K562 (cell line): ENCODE measurements at regions not wholly inside any gene's neighbourhood (a gene's known extent, or its start where the extent isn't known, plus 50 kb on each side); places are given as distances from the start of the nearest gene placed in this dataset.

ENCODE experiments used
- ATAC-seq: fragments of 200-7000 bp; cut with Tn5 transposase; 3 replicates; pipeline ENCODE4 v1.9.1; 2020; ENCODE audit warnings: moderate library complexity
- BruUV-seq: library from RNA; stranded (reverse); fragments of 400-500 nt; replicated peaks from 2 replicates; lab custom pipeline; 2021; lab: Mats Ljungman, UMichigan
- CTCF ChIA-PET: fragments of 300-600 bp; formaldehyde crosslinking; extraction: SDS; loops from one replicate; lab custom pipeline; 2021; ENCODE audit warnings: low intra/inter-chr PET ratio; lab: Yijun Ruan, JAX
- POLR2A ChIA-PET: fragments of 300-600, 350-650 bp; sonication (Branson Sonifier 250); formaldehyde crosslinking; extraction: SDS; loops from one replicate; lab custom pipeline; 2021; ENCODE audit warnings: antibody characterized with exemption, inconsistent platforms; lab: Yijun Ruan, JAX
- DNase-seq, 4 experiments: peaks; one replicate each; pipeline versions ENCODE4 v3.0.0 to v3.0.0-alpha.2; 2011 to 2018; ENCODE audit warnings: low spot score in 3 of 4, mixed read lengths in 3 of 4; ENCODE audit errors: extremely low read depth in 1 of 4
- FAIRE-seq: peaks from 2 replicates; lab custom pipeline; 2011; peaks lifted over from hg19 to GRCh38; lab: Jason Lieb, UNC
- H2AFZ ChIP-seq: 2 replicates; pipeline ENCODE4 v1.6.0; 2011; ENCODE audit warnings: low read depth, low read length, control low read depth, inconsistent platforms
- H3K27ac ChIP-seq: fragments of 200-600 bp; 3 replicates; pipeline ENCODE4 v1.8.0; 2011; ENCODE audit warnings: low read depth, mild to moderate bottlenecking, control low read depth, inconsistent platforms, low read length, moderate library complexity, mixed read lengths; ENCODE audit errors: extremely low read depth
- H3K27me3 ChIP-seq, 2 experiments: fragments of 300-600 bp in 1 of 2; 2 replicates in 1 of 2; 3 replicates in 1 of 2; pipeline versions ENCODE4 v1.6.0 to v1.8.0; 2011; ENCODE audit warnings: inconsistent platforms in 2 of 2, low read length in 2 of 2, mild to moderate bottlenecking in 1 of 2, mixed read lengths in 1 of 2, moderate library complexity in 1 of 2; ENCODE audit not compliant: control insufficient read depth in 2 of 2, insufficient read depth in 2 of 2
- H3K36me3 ChIP-seq: fragments of 300-600 bp; 3 replicates; pipeline ENCODE4 v1.8.0; 2011; ENCODE audit warnings: mild to moderate bottlenecking, low read length, inconsistent platforms; ENCODE audit not compliant: control insufficient read depth, insufficient read depth
- H3K4me1 ChIP-seq, 2 experiments: fragments of 200-600 bp in 1 of 2; replicated peaks in 1 of 2; 2 replicates in 1 of 2; 3 replicates in 1 of 2; pipeline versions ENCODE4 v1.5.1 to v1.8.0; 2011; ENCODE audit warnings: inconsistent platforms in 2 of 2, low read length in 2 of 2, mild to moderate bottlenecking in 1 of 2, mixed read lengths in 1 of 2, moderate library complexity in 1 of 2; ENCODE audit not compliant: control insufficient read depth in 2 of 2, insufficient read depth in 2 of 2
- H3K4me2 ChIP-seq: 2 replicates; pipeline ENCODE4 v1.6.1; 2011; ENCODE audit warnings: low read length, control low read depth, inconsistent platforms, mixed read lengths; ENCODE audit not compliant: insufficient read depth
- H3K4me3 ChIP-seq: fragments of 200-600 bp; sonication (generic), shearing (Covaris generic); 2 replicates; pipeline ENCODE4 v1.5.1; 2016; ENCODE audit warnings: control low read depth, inconsistent platforms
- H3K79me2 ChIP-seq: fragments of 200-600 bp; 3 replicates; pipeline ENCODE4 v1.8.0; 2011; ENCODE audit warnings: low read length, inconsistent platforms; ENCODE audit not compliant: control insufficient read depth, insufficient read depth
- H3K9ac ChIP-seq, 2 experiments: 2 replicates each; pipeline versions ENCODE4 v1.6.0 to v1.6.1; 2011; ENCODE audit warnings: low read depth in 2 of 2, low read length in 2 of 2, control low read depth in 1 of 2, inconsistent platforms in 1 of 2, mild to moderate bottlenecking in 1 of 2, mixed read lengths in 1 of 2; ENCODE audit not compliant: insufficient read depth in 1 of 2
- H3K9me1 ChIP-seq: one replicate; pipeline ENCODE4 v1.6.0; 2011; ENCODE audit warnings: inconsistent platforms, mild to moderate bottlenecking, low read length, moderate library complexity; ENCODE audit not compliant: control insufficient read depth, insufficient read depth
- H3K9me3 ChIP-seq: replicated peaks from 2 replicates; pipeline ENCODE4 v1.5.1; 2011; ENCODE audit warnings: low read depth, low read length, inconsistent platforms; ENCODE audit not compliant: control insufficient read depth, insufficient read depth
- H4K20me1 ChIP-seq: replicated peaks from 2 replicates; pipeline ENCODE4 v1.6.1; 2011; ENCODE audit warnings: low read length, inconsistent platforms, mixed read lengths; ENCODE audit not compliant: control insufficient read depth, insufficient read depth
- KDM1A ChIP-seq, 2 experiments: fragments of 450-650 bp; IDR thresholded peaks; 2 replicates each; pipeline ENCODE4 v1.6.1; 2016; ENCODE audit warnings: mild to moderate bottlenecking in 2 of 2
- NFXL1 ChIP-seq: fragments of 450-650 bp; formaldehyde crosslinking; IDR thresholded peaks from 2 replicates; pipeline ENCODE4 v1.4.0; 2021; ENCODE audit warnings: mild to moderate bottlenecking
- WGBS: fragments of 100-300 bp; shearing (Covaris generic); methylation state at CpG from one replicate; pipeline ENCODE4 v1.1.6; 2016; ENCODE audit warnings: low coverage, mixed read lengths; ENCODE audit not compliant: insufficient coverage; ENCODE audit errors: missing lambda C conversion rate; 5-methylcytosine and 5-hydroxymethylcytosine counted together
- in situ Hi-C: fragments of 300-500 bp; cut with MboI; formaldehyde crosslinking; loops from 4 replicates; pipeline ENCODE4 v1.15.0; 2018; ENCODE audit warnings: inconsistent platforms, mixed read lengths
- intact Hi-C: fragments of 100-400 bp; cut with micrococcal nuclease; formaldehyde crosslinking; loops from 2 replicates; pipeline ENCODE4 v1.14.2; 2022
- TF ChIP-seq, protein P1 (sequence below): fragments of 450-650 bp; IDR thresholded peaks from 2 replicates; pipeline ENCODE4 v1.6.1; 2017; ENCODE audit warnings: mild to moderate bottlenecking, moderate library complexity
- TF ChIP-seq, protein P2 (sequence below): fragments of 250-450 bp; sonication (Bioruptor Pico); IDR thresholded peaks from 2 replicates; pipeline ENCODE4 v1.4.0; 2020; ENCODE audit warnings: mild to moderate bottlenecking

DNA sequence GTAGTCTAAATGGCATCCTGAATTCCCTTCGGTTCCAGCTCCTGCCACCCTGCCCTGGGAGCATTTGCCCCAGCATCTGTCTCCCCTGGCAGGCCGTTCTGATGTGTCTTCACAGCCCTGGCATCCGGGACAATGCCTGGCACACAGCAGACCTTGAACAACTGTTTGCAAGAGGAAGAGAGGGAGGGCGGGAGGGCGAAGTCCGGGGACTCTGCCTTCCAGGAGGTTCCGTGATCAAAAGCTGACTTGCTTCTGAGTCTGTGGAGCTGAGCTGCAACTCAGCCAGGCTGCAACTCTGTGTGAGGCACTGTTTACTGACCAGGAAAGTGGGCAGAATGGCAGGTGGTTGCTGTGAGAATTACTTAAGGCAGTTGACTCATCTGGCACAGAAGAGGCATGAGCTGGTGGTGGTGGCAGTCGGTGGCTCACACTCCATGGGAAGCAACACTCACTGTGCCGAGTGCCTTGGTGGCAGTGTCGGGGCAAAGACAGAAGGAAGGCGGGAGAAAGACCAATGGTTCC lies 61.1 kb upstream of the DLK1 start:
- Histone ChIP-seq H3K27ac (no peak overlapping the region), H3K9ac (peak overlapping the region in 1 of 2 experiments; percentile 50; a peak in 1 of 4 replicates), H4K20me1 (no peaks in the 10 kb centered on the region), H3K4me2 (no peak overlapping the region), H3K9me1 (no peaks in the 10 kb centered on the region), H3K4me1 (peaks cover 26 to 28% of the 10 kb centered on the region in 2 experiments), H3K36me3 (no peaks in the 10 kb centered on the region), H3K9me3 (0 out of 2 replicates have a peak, but pooled peaks cover 1% of the 10 kb centered on the region), H3K79me2 (no peaks in the 10 kb centered on the region)
- 66% methylated on average over 5 of the region's 11 CpGs for WGBS
- no peak for DNase-seq
- CTCF ChIA-PET, result no interaction called here
- intact Hi-C loops (loop anchor here (5.0 kb wide), 1 partner anchor 237 kb away; the partner anchor contains the start of gene RTL1), in situ Hi-C loops (loop anchor here (5.0 to 10.0 kb wide), 2 partner anchors 67 to 179 kb away; no protein-coding TSS in a partner anchor)
- FAIRE-seq, result no peak
- BruUV-seq, result no TSS peak
- no peak for ATAC-seq
- TF ChIP-seq, protein P1, sequence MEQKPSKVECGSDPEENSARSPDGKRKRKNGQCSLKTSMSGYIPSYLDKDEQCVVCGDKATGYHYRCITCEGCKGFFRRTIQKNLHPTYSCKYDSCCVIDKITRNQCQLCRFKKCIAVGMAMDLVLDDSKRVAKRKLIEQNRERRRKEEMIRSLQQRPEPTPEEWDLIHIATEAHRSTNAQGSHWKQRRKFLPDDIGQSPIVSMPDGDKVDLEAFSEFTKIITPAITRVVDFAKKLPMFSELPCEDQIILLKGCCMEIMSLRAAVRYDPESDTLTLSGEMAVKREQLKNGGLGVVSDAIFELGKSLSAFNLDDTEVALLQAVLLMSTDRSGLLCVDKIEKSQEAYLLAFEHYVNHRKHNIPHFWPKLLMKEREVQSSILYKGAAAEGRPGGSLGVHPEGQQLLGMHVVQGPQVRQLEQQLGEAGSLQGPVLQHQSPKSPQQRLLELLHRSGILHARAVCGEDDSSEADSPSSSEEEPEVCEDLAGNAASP, result no peak
- no peak for TF ChIP-seq KDM1A (IDR thresholded peaks at IDR 0.05)
- TF ChIP-seq, protein P2, sequence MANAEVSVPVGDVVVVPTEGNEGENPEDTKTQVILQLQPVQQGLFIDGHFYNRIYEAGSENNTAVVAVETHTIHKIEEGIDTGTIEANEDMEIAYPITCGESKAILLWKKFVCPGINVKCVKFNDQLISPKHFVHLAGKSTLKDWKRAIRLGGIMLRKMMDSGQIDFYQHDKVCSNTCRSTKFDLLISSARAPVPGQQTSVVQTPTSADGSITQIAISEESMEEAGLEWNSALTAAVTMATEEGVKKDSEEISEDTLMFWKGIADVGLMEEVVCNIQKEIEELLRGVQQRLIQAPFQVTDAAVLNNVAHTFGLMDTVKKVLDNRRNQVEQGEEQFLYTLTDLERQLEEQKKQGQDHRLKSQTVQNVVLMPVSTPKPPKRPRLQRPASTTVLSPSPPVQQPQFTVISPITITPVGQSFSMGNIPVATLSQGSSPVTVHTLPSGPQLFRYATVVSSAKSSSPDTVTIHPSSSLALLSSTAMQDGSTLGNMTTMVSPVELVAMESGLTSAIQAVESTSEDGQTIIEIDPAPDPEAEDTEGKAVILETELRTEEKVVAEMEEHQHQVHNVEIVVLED (CRISPR knock-in tag), result no peak
- no peak for TF ChIP-seq NFXL1 (CRISPR knock-in tag)
- TF ChIP-seq, all 486 proteins: peak for 0
- no peak overlapping the region for H3K4me3 ChIP-seq
- no peaks in the 10 kb centered on the region for H3K27me3 ChIP-seq
- POLR2A ChIA-PET, result no interaction called here
- no peak overlapping the region for H2AFZ ChIP-seq
